ENCODE measurements at regions not wholly inside any gene's neighbourhood (a gene's known extent, or its start where the extent isn't known, plus 50 kb on each side); places are given as distances from the start of the nearest gene placed in this dataset.

DNA sequence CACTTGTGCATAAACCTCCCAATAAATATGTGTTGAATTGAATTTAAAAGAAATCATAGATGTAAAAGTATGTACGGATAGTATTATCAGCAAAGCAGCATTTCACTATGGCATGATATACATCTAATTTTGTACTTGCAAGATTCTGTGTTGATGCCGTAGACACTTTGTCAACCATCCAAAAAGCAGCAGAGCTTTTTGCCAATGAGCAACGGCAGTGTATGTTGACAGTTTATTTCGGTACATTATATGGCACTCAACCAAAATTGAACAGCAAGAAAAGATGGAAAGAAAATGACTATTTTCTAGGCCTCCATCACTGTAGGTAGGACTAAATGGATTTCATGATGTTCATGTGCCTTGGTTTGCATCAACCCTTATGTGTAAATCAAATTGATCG is 543.7 kb downstream of the DACH1 start:
- H3K9me3 ChIP-seq, result peaks cover 0 to 6% (median 0%) of the 10 kb centered on the region in 4 donors
- no peak overlapping the region for H3K4me3 ChIP-seq
- no peak for DNase-seq (ENCODE audit: low spot score in 2 of 2)
- TF ChIP-seq EP300 (IDR thresholded peaks at IDR 0.05), result no peak
- no peak for TF ChIP-seq CTCF (IDR thresholded peaks at IDR 0.05)
- no peak for TF ChIP-seq POLR2A (IDR thresholded peaks at IDR 0.05)
- 90 to 94% methylated on average over 5 of the region's 5 CpGs for WGBS, 2 donors
- no peaks in the 10 kb centered on the region for H3K4me1 ChIP-seq
- no peaks in the 10 kb centered on the region for H3K27me3 ChIP-seq
- H3K27ac ChIP-seq, result no peak overlapping the region
- H3K36me3 ChIP-seq, result no peaks in the 10 kb centered on the region

DNA sequence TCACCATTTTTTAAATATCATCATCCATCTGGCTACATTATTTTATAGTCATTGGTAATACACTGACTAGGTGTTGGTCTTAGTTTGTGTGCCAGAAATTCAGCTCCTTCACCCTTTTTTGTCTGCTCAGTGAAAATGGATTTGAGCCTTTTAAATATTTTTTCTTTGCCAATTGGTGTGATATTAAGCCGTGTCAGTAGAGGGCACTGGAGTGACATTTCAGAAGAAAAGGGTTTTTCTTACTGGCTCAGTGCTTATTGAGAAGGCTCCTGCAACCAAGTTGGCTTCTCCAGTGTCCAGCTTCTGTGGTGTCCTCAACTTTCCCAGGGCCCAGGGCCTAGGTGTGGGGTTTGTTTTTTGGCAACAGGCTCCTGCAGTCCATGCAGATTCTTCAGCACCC is 546.6 kb downstream of the DACH1 start:
- H3K4me1 ChIP-seq, result no peaks in the 10 kb centered on the region
- TF ChIP-seq EP300 (IDR thresholded peaks at IDR 0.05), result no peak
- no peak for TF ChIP-seq POLR2A (IDR thresholded peaks at IDR 0.05)
- no peak for TF ChIP-seq CTCF (IDR thresholded peaks at IDR 0.05)
- peaks cover 0 to 6% (median 0%) of the 10 kb centered on the region in 4 donors for H3K9me3 ChIP-seq
- WGBS, 2 donors, result 74 to 86% methylated on average over 1 of the region's 1 CpG
- H3K27ac ChIP-seq, result no peak overlapping the region
- H3K36me3 ChIP-seq, result no peaks in the 10 kb centered on the region
- no peak for DNase-seq (ENCODE audit: low spot score in 2 of 2)
- H3K27me3 ChIP-seq, result no peaks in the 10 kb centered on the region
- no peak overlapping the region for H3K4me3 ChIP-seq

- Histone ChIP-seq H3K9me3 (peaks cover 0 to 6% (median 0%) of the 10 kb centered on the region in 4 donors), H3K4me3 (no peak overlapping the region), H3K27ac (no peak overlapping the region), H3K36me3 (no peaks in the 10 kb centered on the region), H3K4me1 (no peaks in the 10 kb centered on the region), H3K27me3 (no peaks in the 10 kb centered on the region)
- 41 to 53% methylated on average over 3 of the region's 3 CpGs for WGBS, 2 donors
- DNase-seq (ENCODE audit: low spot score in 2 of 2), result no peak
- TF ChIP-seq POLR2A (IDR thresholded peaks at IDR 0.05) (no peak), CTCF (IDR thresholded peaks at IDR 0.05) (no peak), EP300 (IDR thresholded peaks at IDR 0.05) (no peak)
Observed at GRCh38 chr13:71316792-71317363, 550.1 kb downstream of the DACH1 start.

DNA sequence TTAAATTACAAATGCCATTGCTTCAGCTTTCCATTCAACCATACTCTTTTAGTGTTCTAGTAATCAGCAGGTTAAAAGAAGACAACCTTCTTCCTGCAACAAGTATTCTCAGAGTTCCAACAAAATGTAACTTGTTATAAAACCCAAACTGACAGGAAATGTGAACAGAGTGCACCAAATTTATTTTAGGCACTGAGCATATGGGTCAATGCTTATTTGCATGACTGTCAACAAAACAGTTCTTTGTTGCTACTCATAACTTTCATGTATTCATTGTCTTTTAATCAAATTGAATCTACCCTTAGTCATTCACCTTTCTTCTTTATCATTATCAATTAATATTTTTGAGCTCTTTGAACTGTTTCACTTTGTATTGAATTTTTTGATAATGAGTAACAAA is 554.1 kb downstream of the DACH1 start:
- TF ChIP-seq EP300 (IDR thresholded peaks at IDR 0.05) (no peak), CTCF (IDR thresholded peaks at IDR 0.05) (no peak), POLR2A (IDR thresholded peaks at IDR 0.05) (no peak)
- Histone ChIP-seq H3K27ac (no peak overlapping the region), H3K36me3 (no peaks in the 10 kb centered on the region)

GRCh38 chr13:71309905-71310304 is 557.1 kb downstream of the DACH1 start:
- Histone ChIP-seq H3K36me3 (no peaks in the 10 kb centered on the region), H3K4me1 (no peaks in the 10 kb centered on the region), H3K4me3 (no peak overlapping the region), H3K27ac (no peak overlapping the region), H3K27me3 (no peaks in the 10 kb centered on the region), H3K9me3 (no peaks in the 10 kb centered on the region)
- TF ChIP-seq POLR2A (IDR thresholded peaks at IDR 0.05), result no peak
- TF ChIP-seq EP300 (IDR thresholded peaks at IDR 0.05), result no peak
- no peak for TF ChIP-seq CTCF (IDR thresholded peaks at IDR 0.05)
- no peak for DNase-seq (ENCODE audit: low spot score in 2 of 2)
- 73 to 79% methylated on average over 4 of the region's 4 CpGs for WGBS, 2 donors

More for the DNA sequence above, 554.1 kb downstream of the DACH1 start:
- no peak for DNase-seq (ENCODE audit: low spot score in 2 of 2)
- Histone ChIP-seq H3K4me3 (no peak overlapping the region), H3K4me1 (no peaks in the 10 kb centered on the region), H3K9me3 (no peaks in the 10 kb centered on the region), H3K27me3 (no peaks in the 10 kb centered on the region)

All from tibial nerve (tissue), 4 donors.